Gastrocnemius medialis (tissue), 4 donors: ENCODE measurements at regions not wholly inside any gene's neighbourhood (a gene's known extent, or its start where the extent isn't known, plus 50 kb on each side); places are given as distances from the start of the nearest gene placed in this dataset.

Experiments used
- POLR2A ChIP-seq, 2 donors: fragments of 450-650 bp; IDR thresholded peaks; one replicate each; pipeline ENCODE4 v1.6.1; 2017; ENCODE audit warnings: antibody characterized with exemption in 2 of 2, mild to moderate bottlenecking in 2 of 2, moderate library complexity in 2 of 2
- TF ChIP-seq, protein P1 (sequence below), 5 experiments: fragments of 450-650 bp in 3 of 5; fragments of 200-600 bp in 2 of 5; sonication (generic) in 2 of 5; IDR thresholded peaks in 4 of 5; conservative IDR thresholded peaks in 1 of 5; 1 replicate in 4 of 5; 2 replicates in 1 of 5; pipeline ENCODE4 v1.5.1; 2016 to 2019; ENCODE audit warnings: antibody characterized with exemption in 5 of 5, mild to moderate bottlenecking in 3 of 5, moderate library complexity in 3 of 5

DNA sequence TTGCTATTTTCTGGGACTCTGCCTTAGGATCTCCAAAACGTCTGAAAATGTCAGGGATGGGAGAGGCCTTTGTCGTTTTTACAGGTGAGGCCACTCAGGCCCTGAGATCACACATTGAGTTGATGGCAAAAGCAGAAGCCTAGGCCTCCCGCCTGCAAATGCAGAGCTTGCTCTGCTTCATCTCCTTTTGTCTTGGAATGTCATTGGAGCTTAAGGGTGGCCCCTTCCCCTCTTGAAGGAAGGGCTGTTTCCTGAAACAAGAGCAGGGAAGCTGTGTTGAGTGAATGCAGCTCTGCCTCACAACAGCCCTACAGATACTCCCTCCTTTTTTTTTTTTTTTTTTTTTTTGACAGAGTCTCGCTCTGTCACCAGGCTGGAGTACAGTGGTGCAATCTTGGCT lies 123.5 kb downstream of the GLI2 start:
- TF ChIP-seq, protein P1, sequence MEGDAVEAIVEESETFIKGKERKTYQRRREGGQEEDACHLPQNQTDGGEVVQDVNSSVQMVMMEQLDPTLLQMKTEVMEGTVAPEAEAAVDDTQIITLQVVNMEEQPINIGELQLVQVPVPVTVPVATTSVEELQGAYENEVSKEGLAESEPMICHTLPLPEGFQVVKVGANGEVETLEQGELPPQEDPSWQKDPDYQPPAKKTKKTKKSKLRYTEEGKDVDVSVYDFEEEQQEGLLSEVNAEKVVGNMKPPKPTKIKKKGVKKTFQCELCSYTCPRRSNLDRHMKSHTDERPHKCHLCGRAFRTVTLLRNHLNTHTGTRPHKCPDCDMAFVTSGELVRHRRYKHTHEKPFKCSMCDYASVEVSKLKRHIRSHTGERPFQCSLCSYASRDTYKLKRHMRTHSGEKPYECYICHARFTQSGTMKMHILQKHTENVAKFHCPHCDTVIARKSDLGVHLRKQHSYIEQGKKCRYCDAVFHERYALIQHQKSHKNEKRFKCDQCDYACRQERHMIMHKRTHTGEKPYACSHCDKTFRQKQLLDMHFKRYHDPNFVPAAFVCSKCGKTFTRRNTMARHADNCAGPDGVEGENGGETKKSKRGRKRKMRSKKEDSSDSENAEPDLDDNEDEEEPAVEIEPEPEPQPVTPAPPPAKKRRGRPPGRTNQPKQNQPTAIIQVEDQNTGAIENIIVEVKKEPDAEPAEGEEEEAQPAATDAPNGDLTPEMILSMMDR (IDR thresholded peaks at IDR 0.05 in 4 of 5, conservative IDR thresholded peaks at IDR 0.05 in 1 of 5), result no peak
- no peak for TF ChIP-seq POLR2A (IDR thresholded peaks at IDR 0.05)
